OCI-LY7 (cell line): ENCODE measurements at regions not wholly inside any gene's neighbourhood (a gene's known extent, or its start where the extent isn't known, plus 50 kb on each side); places are given as distances from the start of the nearest gene placed in this dataset.

Experiments used
- CTCF ChIP-seq: fragments of 200-600 bp; sonication (generic); conservative IDR thresholded peaks from 2 replicates; pipeline ENCODE4 v1.5.1; 2014; ENCODE audit warnings: mild to moderate bottlenecking, antibody characterized with exemption, low read length, moderate library complexity, mixed read lengths
- EZH2phosphoT487 ChIP-seq: fragments of 200-600 bp; sonication (generic); IDR thresholded peaks from 2 replicates; pipeline ENCODE4 v1.6.1; 2018; ENCODE audit warnings: low read depth, borderline replicate concordance, mild to moderate bottlenecking, mixed run types, antibody characterized with exemption, low read length, moderate library complexity, mixed read lengths

DNA sequence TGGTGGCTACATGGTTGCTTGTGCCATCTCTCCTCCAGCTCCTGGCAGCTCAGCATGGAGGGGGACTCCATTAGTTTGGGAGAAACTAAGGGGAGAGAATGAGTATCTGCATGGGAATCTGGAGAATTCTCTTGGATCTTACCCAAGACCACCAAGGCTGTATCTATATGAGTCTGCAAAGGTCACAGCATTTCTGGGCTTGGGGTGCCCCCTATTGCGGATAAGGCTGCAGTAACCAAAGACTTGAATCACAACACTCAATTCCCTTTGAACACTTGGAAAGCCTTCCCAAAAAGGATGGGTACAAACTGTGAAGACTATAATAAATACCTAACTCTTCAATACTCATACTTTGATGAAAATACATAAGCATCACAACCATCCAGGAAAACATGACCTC lies 623.5 kb upstream of the NR3C2 start:
- TF ChIP-seq CTCF: peak; percentile 69
- TF ChIP-seq EZH2phosphoT487: no peak
